ENCODE measurements at regions not wholly inside any gene's neighbourhood (a gene's known extent, or its start where the extent isn't known, plus 50 kb on each side); places are given as distances from the start of the nearest gene placed in this dataset.
"Not testable (repeated sequence)": the region's sequence is repeated elsewhere in the genome, so short reads cannot be mapped to it uniquely, and the experiment has no call there.

DNA sequence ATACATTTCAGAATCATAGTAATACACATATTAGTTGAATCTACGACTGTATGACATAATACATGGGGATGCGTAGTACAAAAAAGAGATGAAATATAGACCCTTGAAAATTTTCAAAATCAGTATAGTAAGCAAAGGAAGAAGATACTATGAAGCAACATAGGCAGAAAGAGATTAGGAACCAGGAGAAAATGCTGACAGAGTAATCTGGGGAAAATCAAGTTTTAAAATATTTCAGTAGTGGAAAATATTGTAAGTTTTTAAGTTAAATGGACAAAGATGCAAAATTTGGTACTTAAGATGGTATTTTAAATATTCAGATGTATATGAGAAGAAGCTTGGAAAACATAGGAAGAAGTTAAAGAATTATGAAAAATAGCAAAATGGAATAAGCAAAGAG lies 915.6 kb upstream of the LRFN5 start:
- no peak for DNase-seq (ENCODE audit: low spot score)

GRCh38 chr14:40685764-40686163 lies 920.9 kb upstream of the LRFN5 start:
- no peak for DNase-seq (ENCODE audit: low spot score)

DNA sequence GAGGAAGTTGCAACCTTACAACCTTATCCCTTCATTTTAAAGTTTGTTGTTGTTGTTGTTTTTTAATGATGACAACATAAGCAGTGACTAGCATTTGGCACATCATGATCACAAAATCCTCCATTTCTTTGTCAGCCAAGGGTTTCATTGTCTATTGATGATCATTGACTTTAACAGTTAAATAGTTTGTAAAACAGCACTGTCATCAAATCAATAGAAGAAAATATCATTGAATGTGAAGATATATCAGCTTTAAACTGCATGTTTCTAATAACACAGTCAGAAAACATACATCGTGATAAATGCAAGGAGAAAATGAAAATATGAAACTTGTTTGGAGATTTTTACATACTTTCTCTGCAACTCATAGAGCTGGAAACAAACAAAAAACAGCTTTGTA lies 922.3 kb upstream of the LRFN5 start:
- no peak for DNase-seq (ENCODE audit: low spot score)

GRCh38 chr14:40682131-40682913 lies 924.4 kb upstream of the LRFN5 start:
- no peak for DNase-seq (ENCODE audit: low spot score)

DNA sequence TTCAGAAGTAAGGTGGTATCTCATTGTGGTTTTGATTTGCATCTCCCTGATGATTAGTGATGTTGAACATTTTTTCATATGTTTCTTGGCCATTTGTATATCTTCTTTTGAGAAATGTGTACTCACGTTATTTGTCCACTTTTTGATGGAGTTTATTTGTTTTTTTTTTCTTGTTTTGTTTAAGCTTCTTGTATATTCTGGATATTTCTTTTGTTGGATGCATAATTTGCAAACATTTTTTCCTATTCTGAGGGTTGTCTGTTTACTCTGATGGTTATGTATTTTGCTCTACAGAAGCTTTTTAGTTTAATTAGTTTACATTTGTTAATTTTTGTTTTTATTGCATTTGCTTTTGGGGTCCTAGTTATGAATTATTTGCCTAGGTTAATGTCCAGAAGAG lies 927.4 kb upstream of the LRFN5 start:
- DNase-seq (ENCODE audit: low spot score), result no peak

- not testable (repeated sequence) for DNase-seq (ENCODE audit: low spot score)
These were observed 929.5 kb upstream of the LRFN5 start for GRCh38 chr14:40677206-40677605.

DNA sequence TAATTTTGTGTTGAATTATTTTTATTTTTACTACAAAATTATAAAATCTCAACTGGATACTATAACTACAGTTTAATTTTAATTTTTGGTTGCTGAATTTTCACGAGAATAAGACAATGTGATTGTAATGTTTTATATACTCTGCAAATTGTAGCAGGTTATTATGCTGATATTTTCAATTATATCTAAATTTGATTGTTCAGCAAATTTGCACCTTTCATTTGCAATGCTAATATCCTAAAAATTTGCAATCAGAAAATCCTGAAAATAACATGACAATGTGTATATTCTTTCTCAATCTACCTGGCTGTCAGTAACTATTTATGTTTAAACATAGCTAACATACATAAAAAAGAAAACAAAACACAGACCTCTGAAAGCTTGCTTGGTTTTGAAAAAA lies 932.2 kb upstream of the LRFN5 start:
- no peak for DNase-seq (ENCODE audit: low spot score)

DNA sequence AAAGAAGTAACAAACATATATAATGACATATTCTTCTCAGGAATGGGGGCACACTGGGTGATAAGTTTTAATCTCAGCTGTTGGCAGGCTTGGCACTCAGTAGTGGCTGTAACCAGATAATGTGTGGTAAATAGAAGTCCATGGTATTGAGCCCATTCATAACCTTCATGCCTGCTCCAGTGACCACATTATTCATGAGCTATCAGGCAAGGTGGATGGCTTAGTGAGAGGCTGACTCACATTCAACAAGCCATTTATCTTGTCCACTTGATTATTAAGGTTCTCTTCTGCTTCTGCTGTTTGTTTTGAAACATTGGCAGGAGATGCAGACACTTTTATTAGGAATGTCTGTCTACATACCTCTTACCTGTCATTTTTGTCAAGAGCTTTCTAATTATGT lies 950.4 kb upstream of the LRFN5 start:
- DNase-seq (ENCODE audit: low spot score), result no peak

DNA sequence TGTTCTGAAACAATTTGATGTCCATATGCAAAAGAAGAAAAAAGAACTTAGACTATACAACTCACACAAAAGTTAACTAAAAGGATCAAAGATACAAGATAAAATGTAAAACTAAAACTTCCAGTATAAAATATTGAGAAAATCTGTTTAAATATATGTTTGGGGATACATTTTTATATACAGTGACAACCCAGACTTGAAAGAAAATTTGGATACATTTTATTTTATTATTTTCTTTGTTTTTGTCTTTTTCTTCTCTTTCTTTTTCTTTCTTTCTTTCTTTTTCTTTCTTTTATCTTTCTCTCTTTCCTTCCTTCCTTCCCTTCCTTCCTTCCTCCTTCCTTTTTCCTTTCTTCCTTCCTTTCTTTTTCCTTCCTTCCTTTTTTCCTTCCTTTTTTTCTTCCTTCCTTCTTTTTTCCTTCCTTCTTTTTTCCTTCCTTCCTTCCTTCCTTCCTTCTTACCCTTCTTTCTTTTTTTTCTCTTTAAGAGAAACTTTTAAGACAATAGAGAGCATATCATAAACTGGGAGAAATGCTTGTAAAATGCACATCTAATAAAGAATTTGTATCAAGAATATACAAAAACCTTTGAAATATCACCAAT lies 954.5 kb upstream of the LRFN5 start:
- DNase-seq (ENCODE audit: low spot score), result no peak

DNA sequence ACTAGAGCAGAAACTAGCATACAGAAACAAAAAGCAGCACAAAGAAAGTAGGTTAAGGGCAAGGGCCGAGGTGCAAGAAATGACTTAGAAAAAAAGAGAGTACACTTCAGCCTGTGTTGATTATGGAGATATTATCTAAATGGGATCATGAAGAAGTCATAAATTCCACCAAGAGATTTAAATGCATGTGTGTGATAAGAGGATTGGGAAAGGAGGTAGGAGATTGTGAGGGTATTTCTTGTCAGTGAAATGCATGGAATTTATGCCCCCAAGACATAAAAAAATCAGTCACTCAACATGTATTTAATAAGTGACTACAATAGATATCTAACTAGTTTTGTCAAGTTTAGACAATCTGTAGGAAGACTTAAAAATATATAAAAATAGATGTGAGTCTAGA lies 976.2 kb upstream of the LRFN5 start:
- no peak for DNase-seq (ENCODE audit: low spot score)

GRCh38 chr14:40629551-40630137 lies 977.0 kb upstream of the LRFN5 start:
- DNase-seq (ENCODE audit: low spot score), result not testable (repeated sequence)

DNA sequence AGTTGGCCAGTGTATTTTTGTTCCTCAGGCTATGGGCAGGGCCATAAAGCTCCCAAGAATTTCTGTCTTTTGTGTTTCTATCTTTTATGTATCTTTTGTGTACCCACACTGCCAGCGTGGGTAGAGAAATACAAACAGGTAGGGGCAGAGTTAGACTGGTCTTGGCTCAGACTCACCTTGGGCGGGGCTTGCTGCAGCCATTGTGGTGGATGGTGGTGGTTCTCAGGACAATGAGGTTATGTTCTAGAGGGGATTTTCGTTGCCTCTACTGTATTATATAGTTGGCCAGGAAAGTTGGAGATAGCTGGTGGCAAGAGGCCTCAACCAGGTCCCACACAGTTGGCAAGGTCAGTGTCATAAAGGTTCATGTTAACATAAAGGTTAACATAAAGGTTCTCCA lies 977.5 kb upstream of the LRFN5 start:
- DNase-seq (ENCODE audit: low spot score), result no peak

DNA sequence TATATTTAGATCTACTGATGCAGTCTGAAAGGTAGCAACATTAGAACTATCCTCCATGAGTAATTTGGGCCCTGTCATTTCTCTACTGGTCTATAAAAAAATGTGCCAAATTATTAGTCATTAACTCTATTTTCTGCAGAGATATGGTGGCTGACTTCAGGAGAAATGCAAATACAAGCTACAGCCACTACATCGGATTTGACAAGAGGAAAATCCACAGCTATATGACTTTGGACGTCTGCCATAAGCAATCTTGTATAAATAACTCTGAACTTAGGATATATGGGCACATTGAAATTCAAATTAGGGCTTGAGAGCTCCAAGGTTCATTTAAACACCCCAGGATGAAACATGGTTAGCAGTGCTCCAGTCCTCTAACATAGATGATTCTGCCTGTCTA lies 983.0 kb upstream of the LRFN5 start:
- no peak for DNase-seq (ENCODE audit: low spot score)

DNA sequence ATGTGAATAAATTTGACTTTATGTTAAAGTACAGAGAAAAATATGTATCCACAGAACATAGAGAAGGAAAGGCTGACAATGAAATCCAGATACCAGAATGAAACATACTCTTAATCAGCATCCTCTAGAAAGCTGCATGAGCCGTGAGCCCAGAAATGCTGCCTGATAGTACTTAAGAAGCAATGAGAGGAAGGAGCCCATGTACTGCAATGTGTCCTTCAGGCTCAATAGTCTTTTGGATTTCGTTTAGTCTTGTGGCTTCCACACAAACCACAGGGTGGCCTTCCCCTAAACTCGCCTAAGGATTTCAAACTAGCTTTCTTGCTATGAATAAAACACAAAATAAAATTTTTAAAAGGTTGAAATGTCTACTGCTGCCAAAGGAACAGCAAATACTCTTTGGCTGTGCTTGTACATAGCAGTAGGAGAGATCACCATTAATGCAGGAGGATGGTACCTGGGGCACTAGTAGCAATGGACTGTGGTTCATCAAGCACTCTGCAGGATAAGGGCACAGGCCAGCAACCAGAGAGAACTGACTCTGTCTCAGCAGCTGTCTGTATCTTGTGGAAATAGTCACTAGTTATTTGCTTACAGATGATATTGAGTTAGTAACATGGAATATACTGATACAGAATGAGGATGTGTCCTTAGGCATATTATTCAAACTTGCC lies 988.3 kb upstream of the LRFN5 start:
- no peak for DNase-seq (ENCODE audit: low spot score)

DNA sequence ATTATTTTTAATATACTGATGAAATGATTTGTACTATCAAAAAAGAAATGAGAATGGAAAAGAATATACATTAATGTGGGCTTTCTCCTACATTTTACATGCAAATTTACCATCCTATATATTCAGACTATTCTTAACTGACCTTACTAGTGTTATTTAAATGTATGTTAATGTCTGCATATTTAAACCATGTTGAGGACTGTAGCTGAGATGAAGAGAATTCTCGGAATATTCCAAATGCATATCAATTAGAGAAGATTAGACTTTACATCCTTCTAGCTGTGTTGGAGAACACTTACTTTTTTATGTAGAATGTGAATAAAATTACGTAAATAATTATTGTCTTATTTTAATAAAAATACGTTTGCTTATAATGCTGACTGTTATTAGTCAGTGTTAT lies 990.1 kb upstream of the LRFN5 start:
- DNase-seq (ENCODE audit: low spot score), result no peak

GRCh38 chr14:40601063-40601462 lies 1005.6 kb upstream of the LRFN5 start:
- DNase-seq (ENCODE audit: low spot score), result no peak

GRCh38 chr14:40599725-40600124 lies 1007.0 kb upstream of the LRFN5 start:
- DNase-seq (ENCODE audit: low spot score), result no peak

- no peak for DNase-seq (ENCODE audit: low spot score)
These were observed 1025.4 kb upstream of the LRFN5 start for GRCh38 chr14:40581264-40581663.

DNA sequence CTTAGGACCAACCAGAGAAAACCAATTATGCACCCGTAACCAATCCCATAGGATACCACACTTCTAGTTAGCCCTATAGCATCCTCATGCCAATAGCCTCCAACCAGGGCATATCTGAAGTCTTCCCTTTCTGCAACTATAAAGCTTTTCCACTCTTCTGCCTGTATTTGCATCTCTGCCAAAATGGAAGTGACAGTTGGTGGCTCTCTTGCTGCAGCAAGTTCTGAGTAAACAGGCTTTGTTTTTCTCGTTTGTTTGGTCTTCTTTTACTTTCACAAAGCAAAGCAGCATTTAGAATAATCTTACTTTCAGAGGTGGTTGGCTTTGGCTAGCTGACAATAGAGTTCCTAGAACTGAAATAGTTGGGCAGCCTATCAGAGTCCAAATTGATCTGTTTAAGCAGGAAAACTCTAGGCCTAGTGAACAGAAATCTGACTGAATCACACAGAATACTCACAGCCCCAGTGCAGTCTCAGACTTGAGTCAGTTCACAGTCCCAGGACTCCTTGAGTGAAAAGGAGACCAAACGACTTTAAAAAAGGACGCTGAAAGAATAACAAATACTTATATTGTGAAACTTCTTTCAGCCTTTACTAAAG lies 1029.7 kb upstream of the LRFN5 start:
- no peak for DNase-seq (ENCODE audit: low spot score)

- DNase-seq (ENCODE audit: low spot score), result no peak
These were observed 1031.9 kb upstream of the LRFN5 start for GRCh38 chr14:40574780-40575179.

- no peak for DNase-seq (ENCODE audit: low spot score)
These were observed 1081.4 kb upstream of the LRFN5 start for GRCh38 chr14:40525314-40525713.

DNA sequence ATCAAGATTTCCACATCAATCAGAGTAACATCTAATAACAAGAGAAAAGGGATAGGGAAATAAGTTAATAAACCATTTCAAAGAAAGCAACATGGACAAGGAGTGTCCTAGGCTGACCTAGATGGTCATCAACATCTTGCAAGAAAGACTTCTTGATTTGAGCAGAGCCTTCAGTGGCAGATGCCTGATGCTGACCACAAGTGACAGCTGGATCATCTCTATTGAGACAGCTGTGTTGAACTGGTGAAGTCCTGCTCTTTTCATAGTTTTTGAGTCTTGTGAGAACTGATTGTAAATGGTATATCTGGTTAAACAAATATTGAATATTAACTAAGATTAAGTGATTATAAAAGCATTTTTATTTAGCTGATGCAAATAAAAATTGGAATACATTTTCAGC lies 1083.6 kb upstream of the LRFN5 start:
- DNase-seq (ENCODE audit: low spot score), result no peak

DNA sequence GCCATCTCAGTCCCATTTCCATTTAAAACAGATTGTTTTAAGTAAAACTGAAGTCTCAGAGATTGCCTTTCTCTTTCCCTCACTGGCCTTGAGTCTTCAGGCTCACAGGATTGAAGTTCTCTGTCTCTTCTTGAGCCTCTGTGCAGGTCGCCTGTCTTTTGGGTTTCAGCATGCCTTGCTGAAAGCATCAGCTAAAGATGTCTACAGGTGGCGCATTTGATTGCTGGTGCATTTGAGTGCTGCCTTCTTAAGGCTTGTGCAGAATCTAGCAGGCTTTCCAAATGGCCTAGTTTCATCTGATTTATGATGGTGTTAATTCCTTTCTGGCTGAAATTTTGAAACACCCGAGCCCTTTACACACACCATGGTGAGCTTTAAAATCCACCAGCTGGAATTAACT lies 1062.2 kb upstream of the FBXO33 start:
- no peak for DNase-seq (ENCODE audit: low spot score)

Measured in cerebellar cortex (tissue), 1 donor.